Natural killer cell (primary cell): ENCODE measurements at regions not wholly inside any gene's neighbourhood (a gene's known extent, or its start where the extent isn't known, plus 50 kb on each side); places are given as distances from the start of the nearest gene placed in this dataset.

ENCODE experiments used
- ATAC-seq, 3 donors: fragments of 150-1000 bp in 2 of 3; fragments of 200-7000 bp in 1 of 3; cut with Tn5 transposase; 1 replicate in 1 of 3; 2 replicates in 2 of 3; pipeline ENCODE4 v1.10.0; 2021; ENCODE audit warnings: mild to moderate bottlenecking in 2 of 3, moderate library complexity in 2 of 3
- DNase-seq, 2 donors: peaks; one replicate each; pipeline versions ENCODE4 v3.0.0 to v3.0.0-alpha.2; 2013 to 2021; ENCODE audit warnings: mixed read lengths in 1 of 2
- H3K27ac ChIP-seq: one replicate; pipeline ENCODE4 v1.5.1; 2013; ENCODE audit warnings: mild to moderate bottlenecking, low read length
- H3K27me3 ChIP-seq: one replicate; pipeline ENCODE4 v1.6.1; 2013; ENCODE audit warnings: low read length; ENCODE audit not compliant: control insufficient read depth, insufficient read depth
- H3K36me3 ChIP-seq: one replicate; pipeline ENCODE4 v1.6.1; 2013; ENCODE audit warnings: low read length; ENCODE audit not compliant: control insufficient read depth, insufficient read depth
- H3K4me1 ChIP-seq: one replicate; pipeline ENCODE4 v1.6.1; 2013; ENCODE audit warnings: low read length; ENCODE audit not compliant: control insufficient read depth, insufficient read depth
- H3K4me3 ChIP-seq: one replicate; pipeline ENCODE4 v1.5.1; 2013; ENCODE audit warnings: low read length
- H3K9me3 ChIP-seq: one replicate; pipeline ENCODE4 v1.6.1; 2013; ENCODE audit warnings: low read length; ENCODE audit not compliant: control insufficient read depth, insufficient read depth
- H3K27ac Mint-ChIP-seq, 2 donors: one replicate each; pipeline ENCODE4 v1.8.0; 2022; ENCODE audit warnings: mild to moderate bottlenecking in 2 of 2, mixed read lengths in 2 of 2, moderate library complexity in 1 of 2
- H3K27me3 Mint-ChIP-seq, 2 donors: one replicate each; pipeline ENCODE4 v1.8.0; 2022; ENCODE audit warnings: low read depth in 2 of 2, mixed read lengths in 2 of 2
- H3K36me3 Mint-ChIP-seq: one replicate; pipeline ENCODE4 v1.8.0; 2022; ENCODE audit warnings: mixed read lengths
- H3K4me1 Mint-ChIP-seq, 2 donors: one replicate each; pipeline ENCODE4 v1.8.0; 2022; ENCODE audit warnings: mixed read lengths in 2 of 2
- H3K4me3 Mint-ChIP-seq: one replicate; pipeline ENCODE4 v1.8.0; 2022; ENCODE audit warnings: mild to moderate bottlenecking, moderate library complexity, mixed read lengths
- H3K9me3 Mint-ChIP-seq, 2 donors: one replicate each; pipeline ENCODE4 v1.8.0; 2022; ENCODE audit warnings: mixed read lengths in 2 of 2
- WGBS: methylation state at CpG from one replicate; pipeline ENCODE4 v1.1.7; 2013; ENCODE audit warnings: missing lambda C conversion rate; ENCODE audit not compliant: insufficient coverage; 5-methylcytosine and 5-hydroxymethylcytosine counted together
- intact Hi-C: fragments of 100-400 bp; cut with micrococcal nuclease; formaldehyde crosslinking; loops from one replicate; pipeline ENCODE4 v1.14.2; 2022
- TF ChIP-seq, protein P1 (sequence below): fragments of 200-600 bp; IDR thresholded peaks from one replicate; pipeline ENCODE4 v1.8.0; 2022; ENCODE audit warnings: antibody characterized with exemption

DNA sequence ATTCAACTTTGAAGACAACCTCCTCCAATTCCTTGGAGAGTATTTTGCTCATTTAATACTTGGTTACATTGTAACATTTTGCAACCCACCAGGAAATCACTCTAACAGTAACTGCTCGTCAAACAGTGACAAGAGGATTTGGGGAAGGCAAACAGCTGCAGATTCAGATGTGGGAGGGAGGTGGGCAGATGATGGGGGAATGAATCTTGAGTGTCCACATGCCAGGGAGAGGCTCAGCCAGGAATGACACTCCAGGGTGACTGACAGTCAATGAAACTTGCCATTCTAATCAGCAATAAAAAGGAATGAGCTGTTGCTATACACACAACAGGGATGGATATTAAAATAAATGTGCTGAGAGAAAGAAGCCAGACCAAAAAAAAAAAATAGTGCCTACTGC is 97.7 kb upstream of the ANKRD55 start:
- H3K4me1 Mint-ChIP-seq, result peaks cover 8 to 12% of the 10 kb centered on the region in 2 donors

DNA sequence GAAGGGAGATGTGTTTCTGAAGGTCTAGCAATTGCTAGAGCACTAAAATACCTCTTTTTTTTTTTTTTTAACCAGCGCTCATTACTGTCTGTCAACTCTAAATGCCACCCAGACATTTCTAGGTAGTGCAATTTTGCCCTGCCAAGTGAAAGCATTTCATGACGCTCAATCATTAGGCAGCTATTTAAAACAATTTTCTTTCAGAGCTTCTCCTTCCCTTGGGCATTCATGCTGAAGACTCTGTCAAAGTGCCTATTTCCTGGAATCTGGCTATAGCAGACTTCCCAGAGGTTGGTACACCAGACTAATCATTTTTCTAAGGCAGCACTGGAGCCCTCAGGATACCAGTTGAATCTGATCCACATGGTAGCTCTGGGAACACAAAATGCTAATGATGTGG is 97.0 kb upstream of the ANKRD55 start:
- peaks cover 27 to 28% of the 10 kb centered on the region in 2 donors for H3K27me3 Mint-ChIP-seq
- H3K36me3 Mint-ChIP-seq, result no peaks in the 10 kb centered on the region
- Histone ChIP-seq H3K4me1 (peaks cover 17% of the 10 kb centered on the region), H3K9me3 (peaks cover 4% of the 10 kb centered on the region), H3K4me3 (no peak overlapping the region), H3K27me3 (no peaks in the 10 kb centered on the region), H3K27ac (no peak overlapping the region), H3K36me3 (no peaks in the 10 kb centered on the region)
- no peak for ATAC-seq
- H3K27ac Mint-ChIP-seq, result no peak overlapping the region
- 76% methylated on average over 2 of the region's 2 CpGs for WGBS
- peaks cover 8 to 12% of the 10 kb centered on the region in 2 donors for H3K4me1 Mint-ChIP-seq
- H3K4me3 Mint-ChIP-seq, result no peak overlapping the region
- intact Hi-C loops, result no loop called here
- DNase-seq, result no peak
- no peaks in the 10 kb centered on the region for H3K9me3 Mint-ChIP-seq
- TF ChIP-seq, protein P1, sequence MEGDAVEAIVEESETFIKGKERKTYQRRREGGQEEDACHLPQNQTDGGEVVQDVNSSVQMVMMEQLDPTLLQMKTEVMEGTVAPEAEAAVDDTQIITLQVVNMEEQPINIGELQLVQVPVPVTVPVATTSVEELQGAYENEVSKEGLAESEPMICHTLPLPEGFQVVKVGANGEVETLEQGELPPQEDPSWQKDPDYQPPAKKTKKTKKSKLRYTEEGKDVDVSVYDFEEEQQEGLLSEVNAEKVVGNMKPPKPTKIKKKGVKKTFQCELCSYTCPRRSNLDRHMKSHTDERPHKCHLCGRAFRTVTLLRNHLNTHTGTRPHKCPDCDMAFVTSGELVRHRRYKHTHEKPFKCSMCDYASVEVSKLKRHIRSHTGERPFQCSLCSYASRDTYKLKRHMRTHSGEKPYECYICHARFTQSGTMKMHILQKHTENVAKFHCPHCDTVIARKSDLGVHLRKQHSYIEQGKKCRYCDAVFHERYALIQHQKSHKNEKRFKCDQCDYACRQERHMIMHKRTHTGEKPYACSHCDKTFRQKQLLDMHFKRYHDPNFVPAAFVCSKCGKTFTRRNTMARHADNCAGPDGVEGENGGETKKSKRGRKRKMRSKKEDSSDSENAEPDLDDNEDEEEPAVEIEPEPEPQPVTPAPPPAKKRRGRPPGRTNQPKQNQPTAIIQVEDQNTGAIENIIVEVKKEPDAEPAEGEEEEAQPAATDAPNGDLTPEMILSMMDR, result no peak

More for the DNA sequence above, 97.7 kb upstream of the ANKRD55 start:
- 63% methylated on average over 1 of the region's 1 CpG for WGBS
- TF ChIP-seq, protein P1, result no peak
- H3K9me3 Mint-ChIP-seq, result no peaks in the 10 kb centered on the region
- peaks cover 10% of the 10 kb centered on the region for H3K9me3 ChIP-seq
- no peak overlapping the region for H3K27ac ChIP-seq
- no peak for ATAC-seq
- no peak overlapping the region for H3K27ac Mint-ChIP-seq
- H3K36me3 ChIP-seq, result no peaks in the 10 kb centered on the region
- intact Hi-C loops, result no loop called here
- no peaks in the 10 kb centered on the region for H3K27me3 ChIP-seq
- peaks cover 26 to 28% of the 10 kb centered on the region in 2 donors for H3K27me3 Mint-ChIP-seq
- DNase-seq, result no peak
- no peaks in the 10 kb centered on the region for H3K36me3 Mint-ChIP-seq
- H3K4me3 ChIP-seq, result no peak overlapping the region
- no peak overlapping the region for H3K4me3 Mint-ChIP-seq
- peaks cover 17% of the 10 kb centered on the region for H3K4me1 ChIP-seq

DNA sequence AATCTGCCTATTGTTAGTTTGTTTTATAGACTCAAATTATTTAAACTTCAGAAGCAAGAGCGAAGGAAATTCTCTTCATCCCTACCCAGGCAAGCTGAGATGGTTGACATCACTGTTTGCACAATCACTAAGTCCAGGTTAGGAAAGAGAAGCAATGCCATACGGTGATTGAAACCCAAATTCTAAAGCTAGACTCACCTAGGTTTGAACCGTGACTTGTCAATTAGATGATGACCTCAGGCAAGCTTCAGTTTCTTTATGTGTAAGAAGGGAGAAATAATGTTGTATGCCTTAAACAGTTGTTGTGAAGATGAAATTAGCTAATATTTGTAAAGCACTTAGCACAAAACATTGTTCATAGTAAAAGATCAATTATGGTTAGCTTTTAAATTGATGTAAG is 96.5 kb upstream of the ANKRD55 start:
- WGBS, result 59% methylated on average over 3 of the region's 3 CpGs
- no peaks in the 10 kb centered on the region for H3K27me3 ChIP-seq
- H3K9me3 ChIP-seq, result no peaks in the 10 kb centered on the region
- H3K4me3 Mint-ChIP-seq, result no peak overlapping the region
- H3K4me1 ChIP-seq, result peaks cover 17% of the 10 kb centered on the region
- H3K36me3 ChIP-seq, result no peaks in the 10 kb centered on the region
- ATAC-seq (no peak), DNase-seq (no peak)
- H3K4me1 Mint-ChIP-seq, result peaks cover 8 to 12% of the 10 kb centered on the region in 2 donors
- H3K27ac ChIP-seq, result no peak overlapping the region
- H3K4me3 ChIP-seq, result no peak overlapping the region
- H3K9me3 Mint-ChIP-seq, result no peaks in the 10 kb centered on the region
- no peak overlapping the region for H3K27ac Mint-ChIP-seq
- TF ChIP-seq, protein P1, result no peak
- H3K27me3 Mint-ChIP-seq, result peaks cover 27 to 32% of the 10 kb centered on the region in 2 donors
- intact Hi-C loops, result no loop called here
- H3K36me3 Mint-ChIP-seq, result no peaks in the 10 kb centered on the region
